ENCODE measurements at regions not wholly inside any gene's neighbourhood (a gene's known extent, or its start where the extent isn't known, plus 50 kb on each side); places are given as distances from the start of the nearest gene placed in this dataset.

DNA sequence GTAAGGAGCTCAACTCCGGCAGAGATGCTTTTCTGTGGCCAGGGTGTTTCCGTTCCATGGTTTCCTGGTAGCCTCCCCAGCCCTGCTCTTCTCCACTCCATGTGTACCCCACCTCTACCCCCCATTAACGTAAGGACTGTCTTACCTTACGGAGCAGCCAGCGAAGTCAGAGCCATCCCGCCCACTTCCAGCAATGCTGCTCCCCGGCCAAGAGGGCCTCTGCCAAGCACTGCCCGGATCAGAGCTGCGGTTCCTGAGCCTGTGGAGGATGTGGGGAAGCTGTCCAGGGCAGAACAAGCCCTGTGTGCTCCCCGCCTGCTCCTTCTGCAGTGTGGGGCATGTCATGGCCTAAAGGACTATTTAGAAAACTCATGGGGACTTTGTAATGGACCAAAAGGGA lies 261.2 kb downstream of the GADD45G start:
- Mint-ChIP-seq H3K4me1 (peaks cover 23% of the 10 kb centered on the region), H3K9me3 (no peaks in the 10 kb centered on the region), H3K4me3 (no peak overlapping the region), H3K27ac (no peak overlapping the region), H3K36me3 (no peaks in the 10 kb centered on the region), H3K27me3 (ENCODE audit: low read depth) (no peaks in the 10 kb centered on the region)
- TF ChIP-seq, protein P1, sequence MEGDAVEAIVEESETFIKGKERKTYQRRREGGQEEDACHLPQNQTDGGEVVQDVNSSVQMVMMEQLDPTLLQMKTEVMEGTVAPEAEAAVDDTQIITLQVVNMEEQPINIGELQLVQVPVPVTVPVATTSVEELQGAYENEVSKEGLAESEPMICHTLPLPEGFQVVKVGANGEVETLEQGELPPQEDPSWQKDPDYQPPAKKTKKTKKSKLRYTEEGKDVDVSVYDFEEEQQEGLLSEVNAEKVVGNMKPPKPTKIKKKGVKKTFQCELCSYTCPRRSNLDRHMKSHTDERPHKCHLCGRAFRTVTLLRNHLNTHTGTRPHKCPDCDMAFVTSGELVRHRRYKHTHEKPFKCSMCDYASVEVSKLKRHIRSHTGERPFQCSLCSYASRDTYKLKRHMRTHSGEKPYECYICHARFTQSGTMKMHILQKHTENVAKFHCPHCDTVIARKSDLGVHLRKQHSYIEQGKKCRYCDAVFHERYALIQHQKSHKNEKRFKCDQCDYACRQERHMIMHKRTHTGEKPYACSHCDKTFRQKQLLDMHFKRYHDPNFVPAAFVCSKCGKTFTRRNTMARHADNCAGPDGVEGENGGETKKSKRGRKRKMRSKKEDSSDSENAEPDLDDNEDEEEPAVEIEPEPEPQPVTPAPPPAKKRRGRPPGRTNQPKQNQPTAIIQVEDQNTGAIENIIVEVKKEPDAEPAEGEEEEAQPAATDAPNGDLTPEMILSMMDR (IDR thresholded peaks at IDR 0.05; ENCODE audit: unreplicated experiment) = no peak
- DNase-seq (ENCODE audit: low spot score in 2 of 2, unreplicated experiment in 2 of 2) = no peak

DNA sequence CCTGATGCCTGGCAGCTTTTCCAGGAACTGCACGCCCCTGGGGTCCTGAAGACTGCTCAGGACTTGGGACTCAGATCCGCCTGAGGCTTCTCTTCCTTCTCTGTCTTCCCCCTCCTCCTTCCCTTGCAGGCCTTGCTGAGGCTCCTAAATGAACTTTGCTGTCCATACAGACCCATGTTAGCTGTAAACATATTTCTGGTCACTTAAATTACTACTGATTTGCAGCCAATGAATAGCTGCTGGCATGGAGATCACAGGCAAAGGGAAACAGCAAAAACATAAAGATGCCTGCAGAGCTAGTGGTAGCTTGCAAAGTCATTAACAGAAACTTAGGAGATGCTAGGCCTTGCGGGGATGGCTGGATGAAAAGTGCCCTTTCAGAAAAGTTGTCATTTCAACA lies 261.9 kb downstream of the GADD45G start:
- Mint-ChIP-seq H3K4me3 (no peak overlapping the region), H3K27ac (no peak overlapping the region), H3K4me1 (peaks cover 23% of the 10 kb centered on the region), H3K36me3 (no peaks in the 10 kb centered on the region), H3K9me3 (no peaks in the 10 kb centered on the region), H3K27me3 (ENCODE audit: low read depth) (no peaks in the 10 kb centered on the region)
- DNase-seq (ENCODE audit: low spot score in 2 of 2, unreplicated experiment in 2 of 2) = no peak
- TF ChIP-seq, protein P1 (IDR thresholded peaks at IDR 0.05; ENCODE audit: unreplicated experiment) = no peak

DNA sequence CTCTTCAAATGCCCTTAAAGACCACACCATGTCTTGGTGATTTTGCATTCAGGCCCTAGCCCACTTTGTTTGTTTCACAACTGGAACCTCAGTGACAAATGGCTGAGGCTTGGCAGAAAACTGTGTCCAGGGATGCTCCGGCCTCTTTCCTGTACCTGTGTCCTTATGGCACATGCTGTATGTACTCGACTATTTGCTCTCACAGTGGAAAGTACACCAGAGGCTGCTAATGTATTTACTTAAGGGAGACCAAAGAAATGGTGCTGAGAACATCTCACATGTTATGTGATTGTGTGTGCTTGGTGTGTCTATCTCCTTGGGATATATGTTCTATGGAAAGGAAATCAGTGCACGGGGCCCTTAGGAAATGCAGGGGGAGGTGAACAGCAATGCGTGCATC lies 263.3 kb downstream of the GADD45G start:
- H3K4me3 Mint-ChIP-seq = no peak overlapping the region

DNA sequence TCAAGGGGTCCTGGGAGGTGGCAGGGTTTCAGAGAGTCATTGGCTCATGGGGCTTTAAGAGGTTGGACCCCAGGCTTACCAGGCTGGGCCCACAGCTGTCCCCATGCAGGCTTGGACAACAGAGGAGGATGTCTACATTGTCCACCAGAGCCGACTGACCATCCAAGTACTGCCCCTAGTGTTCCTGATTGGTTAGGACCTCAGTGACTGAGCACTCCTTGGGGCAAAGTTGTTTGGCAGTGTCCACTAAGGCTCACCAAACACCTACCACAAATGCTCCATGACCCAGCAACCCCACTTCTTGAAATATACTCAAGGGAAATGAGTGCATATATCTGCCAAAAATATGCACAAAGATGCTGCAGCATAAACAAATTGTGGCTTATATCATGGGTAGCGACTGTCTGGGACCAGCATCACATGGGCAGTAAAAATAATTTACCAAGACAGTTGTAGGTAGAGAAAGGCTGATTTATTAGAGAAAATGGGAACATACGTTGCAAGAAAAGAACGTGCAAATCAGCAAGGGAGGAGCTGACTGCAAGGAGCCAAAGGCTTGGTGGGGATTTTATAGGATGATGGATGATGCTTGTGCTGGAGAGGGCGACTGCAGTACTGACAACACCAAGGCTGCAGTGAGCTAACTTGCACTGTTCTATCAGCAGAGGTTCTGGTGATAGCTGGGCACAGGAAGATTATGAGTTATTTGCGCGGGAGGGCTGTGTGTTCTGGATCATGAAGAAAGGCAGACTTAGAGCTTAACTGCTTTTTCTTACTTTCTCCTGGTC lies 265.2 kb downstream of the GADD45G start:
- H3K4me3 Mint-ChIP-seq = no peak overlapping the region
- no peak for DNase-seq (ENCODE audit: low spot score in 2 of 2, unreplicated experiment in 2 of 2)
- H3K27me3 Mint-ChIP-seq (ENCODE audit: low read depth) = no peaks in the 10 kb centered on the region
- TF ChIP-seq, protein P1 (IDR thresholded peaks at IDR 0.05; ENCODE audit: unreplicated experiment) = no peak
- H3K27ac Mint-ChIP-seq = no peak overlapping the region
- H3K9me3 Mint-ChIP-seq = no peaks in the 10 kb centered on the region
- H3K4me1 Mint-ChIP-seq = peaks cover 4% of the 10 kb centered on the region
- H3K36me3 Mint-ChIP-seq = no peaks in the 10 kb centered on the region

More for the DNA sequence above, 263.3 kb downstream of the GADD45G start:
- no peak for DNase-seq (ENCODE audit: low spot score in 2 of 2, unreplicated experiment in 2 of 2)
- TF ChIP-seq, protein P1 (IDR thresholded peaks at IDR 0.05; ENCODE audit: unreplicated experiment) = no peak
- H3K27me3 Mint-ChIP-seq (ENCODE audit: low read depth) = no peaks in the 10 kb centered on the region
- no peaks in the 10 kb centered on the region for H3K36me3 Mint-ChIP-seq
- peaks cover 12% of the 10 kb centered on the region for H3K4me1 Mint-ChIP-seq
- no peaks in the 10 kb centered on the region for H3K9me3 Mint-ChIP-seq
- no peak overlapping the region for H3K27ac Mint-ChIP-seq

DNA sequence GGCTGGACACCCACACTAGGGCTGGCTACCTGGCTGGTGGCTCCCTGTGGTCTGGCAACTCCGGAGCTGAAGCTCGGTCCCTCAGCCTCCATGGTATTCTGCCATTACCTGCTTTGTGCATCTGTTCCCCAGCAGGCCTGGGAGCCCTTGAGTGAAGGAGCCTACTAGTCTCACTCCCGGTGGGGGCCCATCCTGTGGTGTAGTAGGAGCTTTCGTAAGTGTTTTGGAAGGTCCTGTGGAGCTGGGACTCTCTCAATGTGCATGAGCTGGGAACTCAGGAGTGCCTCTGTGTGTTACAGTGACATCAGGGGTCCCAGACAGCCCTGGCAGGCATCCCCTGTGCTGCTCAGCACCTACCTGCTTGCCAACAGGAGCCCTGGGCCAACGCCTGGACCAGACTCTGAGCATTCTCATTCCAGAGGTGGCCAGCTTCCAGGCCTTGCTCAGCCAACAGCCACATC lies 267.1 kb downstream of the GADD45G start:
- Mint-ChIP-seq H3K27ac (no peak overlapping the region), H3K36me3 (no peaks in the 10 kb centered on the region), H3K4me1 (peaks cover 6% of the 10 kb centered on the region), H3K4me3 (no peak overlapping the region), H3K9me3 (no peaks in the 10 kb centered on the region), H3K27me3 (ENCODE audit: low read depth) (no peaks in the 10 kb centered on the region)
- peak in 1 of 2 experiments; percentile 31 for DNase-seq (ENCODE audit: low spot score in 2 of 2, unreplicated experiment in 2 of 2)
- TF ChIP-seq, protein P1 (IDR thresholded peaks at IDR 0.05; ENCODE audit: unreplicated experiment) = no peak

Measured in mesothelial cell of epicardium (in vitro differentiated cells).